A673 (cell line): ENCODE measurements at regions not wholly inside any gene's neighbourhood (a gene's known extent, or its start where the extent isn't known, plus 50 kb on each side); places are given as distances from the start of the nearest gene placed in this dataset.

Experiments
- CTCF ChIP-seq: fragments of 300-800, 200-600 bp; sonication (generic); conservative IDR thresholded peaks from 2 replicates; pipeline ENCODE4 v1.5.1; 2017; ENCODE audit warnings: low read depth, mild to moderate bottlenecking, antibody characterized with exemption, low read length, moderate library complexity, mixed read lengths
- EZH2 ChIP-seq: fragments of 200-600 bp; sonication (generic); IDR thresholded peaks from 2 replicates; pipeline ENCODE4 v1.6.1; 2017; ENCODE audit warnings: borderline replicate concordance, low read depth, mild to moderate bottlenecking, mixed read lengths, antibody characterized with exemption, low read length; ENCODE audit not compliant: poor library complexity, severe bottlenecking

GRCh38 chr4:42787079-42787463 lies 105.4 kb upstream of the GRXCR1 start:
- TF ChIP-seq CTCF (no peak), EZH2 (no peak)
